SKM-1 (cell line): ENCODE measurements at regions not wholly inside any gene's neighbourhood (a gene's known extent, or its start where the extent isn't known, plus 50 kb on each side); places are given as distances from the start of the nearest gene placed in this dataset.

Experiments
- DNase-seq: peaks from one replicate; lab custom pipeline; 2025; ENCODE audit not compliant: unreplicated experiment; lab: John Stamatoyannopoulos, UW

DNA sequence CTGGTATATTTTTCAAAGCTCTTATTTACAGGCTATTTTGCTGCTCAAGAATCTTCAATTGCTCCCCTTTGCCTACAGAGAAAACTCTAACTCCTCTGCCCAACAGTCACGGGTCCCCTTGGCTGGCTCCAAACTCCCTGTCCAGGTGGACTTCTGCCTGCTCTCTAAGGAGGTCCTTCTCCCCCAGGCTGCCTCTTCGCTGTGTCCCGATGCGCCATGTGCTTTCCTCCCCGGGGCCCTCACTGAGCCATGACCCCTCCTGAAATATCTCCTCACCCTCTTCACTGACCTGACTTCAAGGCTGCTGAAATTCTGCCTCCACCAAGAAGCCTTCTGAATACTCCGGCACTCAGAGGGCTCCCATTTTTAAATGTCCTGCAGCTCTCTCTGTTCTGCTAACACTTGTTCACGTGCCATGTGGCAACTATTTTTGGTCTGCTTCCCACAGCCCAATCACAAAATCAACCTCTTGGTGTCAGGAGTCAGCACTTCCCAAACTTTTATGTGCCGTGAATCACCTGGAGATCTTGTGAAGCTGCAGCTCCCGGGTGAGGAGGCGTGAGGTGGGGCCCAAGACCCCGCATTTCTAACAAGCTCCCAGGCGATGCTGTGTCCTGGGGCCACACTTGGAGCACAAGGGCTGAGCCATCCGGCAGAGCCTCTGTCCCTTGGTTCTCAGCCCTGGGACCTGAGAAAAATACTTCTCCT lies 85.7 kb upstream of the COL13A1 start:
- no peak for DNase-seq

- peak; percentile 7 for DNase-seq
Observed at GRCh38 chr10:69716711-69717560, 84.8 kb upstream of the COL13A1 start.

DNA sequence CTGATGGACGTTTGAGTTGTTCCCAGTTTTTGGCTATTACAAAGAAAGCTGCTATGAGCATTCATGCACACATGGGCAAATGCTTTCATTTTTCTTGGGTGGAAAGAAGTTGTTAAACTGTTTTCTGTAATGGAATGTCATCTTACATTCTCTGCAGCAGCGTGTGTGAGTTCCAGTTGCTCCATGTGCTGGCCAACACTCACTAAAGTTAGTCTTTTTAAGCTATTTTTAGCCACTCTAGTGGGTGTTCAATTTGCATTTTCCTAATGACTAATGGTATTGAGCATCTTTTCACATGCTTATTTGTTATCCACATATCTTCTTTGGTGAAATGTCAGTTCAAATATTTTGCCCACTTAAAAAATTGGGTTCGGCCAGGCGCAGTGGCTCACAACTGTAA lies 82.8 kb upstream of the COL13A1 start:
- DNase-seq: no peak

- DNase-seq: no peak
Observed at GRCh38 chr10:69721690-69722310, 79.9 kb upstream of the COL13A1 start.

GRCh38 chr10:69723653-69724052 lies 78.1 kb upstream of the COL13A1 start:
- no peak for DNase-seq

GRCh38 chr10:69726850-69727249 lies 74.9 kb upstream of the COL13A1 start:
- DNase-seq: no peak

DNA sequence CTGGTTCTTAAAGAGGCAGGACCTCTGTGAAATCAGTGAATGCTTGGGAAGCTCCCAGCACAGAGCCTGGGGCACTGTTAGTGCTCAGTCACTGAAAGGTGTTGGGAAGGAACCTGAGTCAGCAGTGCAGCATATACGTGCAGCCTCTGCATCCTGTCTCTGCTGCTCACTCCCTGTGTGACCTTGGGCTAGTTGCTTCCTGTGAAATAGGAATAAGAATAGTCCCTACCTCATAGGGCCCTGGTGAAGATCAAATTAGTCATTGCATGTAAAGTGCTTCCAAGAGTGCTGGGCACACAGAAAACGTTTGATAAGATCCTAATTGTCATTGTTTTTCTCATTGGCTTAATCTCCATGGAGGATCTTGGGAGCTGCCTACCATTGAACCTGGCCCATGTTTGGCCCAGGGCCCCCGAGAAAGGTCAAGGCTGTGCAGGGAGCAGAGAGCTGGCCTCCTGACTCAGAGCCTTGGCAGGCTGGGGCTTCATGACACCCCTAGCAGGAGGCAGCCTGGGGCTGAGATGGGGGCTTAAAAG lies 73.3 kb upstream of the COL13A1 start:
- DNase-seq: no peak

GRCh38 chr10:69729326-69730048 lies 72.2 kb upstream of the COL13A1 start:
- DNase-seq: no peak

DNA sequence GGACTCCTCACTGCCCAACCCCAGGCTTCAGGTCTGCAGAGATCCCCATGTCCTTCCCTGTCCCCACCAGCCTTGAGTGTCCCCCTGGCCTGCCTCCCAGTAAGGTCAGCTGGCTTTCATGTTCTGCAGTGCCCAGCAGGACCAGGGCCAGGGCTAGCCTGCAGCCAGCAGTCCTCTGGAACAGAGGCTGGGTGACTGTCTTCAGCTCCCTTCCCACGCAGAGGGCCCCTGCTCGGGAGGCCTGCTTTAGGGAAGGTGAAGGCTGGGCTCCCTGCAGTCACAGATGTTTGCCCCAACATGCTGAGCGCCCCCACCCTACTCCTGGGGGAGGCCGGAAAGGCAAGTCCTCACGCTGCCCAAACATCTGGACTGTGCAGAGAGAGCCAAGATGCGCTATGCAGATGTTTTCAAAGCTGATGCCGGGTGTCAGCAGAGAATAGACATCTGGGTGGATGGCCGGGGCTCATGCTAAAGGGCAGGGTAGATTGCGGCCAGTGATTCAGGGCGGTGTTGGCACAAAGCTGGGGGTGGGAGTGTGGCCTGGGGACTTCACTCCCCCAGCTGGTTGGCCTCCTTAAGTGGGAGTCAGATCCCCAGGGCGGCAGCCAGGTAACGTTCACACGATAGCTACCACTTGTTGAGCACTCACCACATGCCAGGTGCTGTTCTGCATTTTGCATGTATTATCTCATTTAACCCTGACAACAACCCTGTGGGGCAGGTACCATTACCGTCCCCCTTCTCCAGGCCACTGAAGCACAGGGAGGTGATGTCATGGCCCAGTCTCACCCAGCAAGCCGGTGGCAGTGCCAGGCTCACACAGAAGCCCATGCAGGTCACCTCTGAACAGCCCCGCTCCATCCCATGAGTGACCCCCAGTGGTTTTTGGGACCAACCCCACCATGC lies 71.2 kb upstream of the COL13A1 start:
- DNase-seq: no peak

- DNase-seq: no peak
Observed at GRCh38 chr10:69731184-69731583, 70.5 kb upstream of the COL13A1 start.

GRCh38 chr10:69731698-69732097 lies 70.0 kb upstream of the COL13A1 start:
- DNase-seq: no peak

GRCh38 chr10:69732147-69732825 lies 69.4 kb upstream of the COL13A1 start:
- no peak for DNase-seq

DNA sequence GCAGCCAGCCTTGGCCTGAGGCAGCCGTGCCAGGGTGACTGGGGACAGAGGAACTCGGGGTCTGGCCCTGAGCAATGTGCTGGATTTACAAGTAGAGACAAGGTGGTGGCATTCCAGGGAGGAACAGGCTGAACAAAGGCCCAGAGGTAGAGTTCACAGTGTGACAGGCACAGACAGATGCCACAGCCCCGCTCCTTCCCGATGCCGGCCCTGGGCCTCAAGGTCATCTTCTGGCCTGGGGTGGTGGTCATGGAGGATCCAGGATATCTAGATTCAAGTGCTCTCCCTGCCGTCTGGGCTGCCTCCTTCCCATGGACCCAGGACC lies 68.9 kb upstream of the COL13A1 start:
- no peak for DNase-seq

DNA sequence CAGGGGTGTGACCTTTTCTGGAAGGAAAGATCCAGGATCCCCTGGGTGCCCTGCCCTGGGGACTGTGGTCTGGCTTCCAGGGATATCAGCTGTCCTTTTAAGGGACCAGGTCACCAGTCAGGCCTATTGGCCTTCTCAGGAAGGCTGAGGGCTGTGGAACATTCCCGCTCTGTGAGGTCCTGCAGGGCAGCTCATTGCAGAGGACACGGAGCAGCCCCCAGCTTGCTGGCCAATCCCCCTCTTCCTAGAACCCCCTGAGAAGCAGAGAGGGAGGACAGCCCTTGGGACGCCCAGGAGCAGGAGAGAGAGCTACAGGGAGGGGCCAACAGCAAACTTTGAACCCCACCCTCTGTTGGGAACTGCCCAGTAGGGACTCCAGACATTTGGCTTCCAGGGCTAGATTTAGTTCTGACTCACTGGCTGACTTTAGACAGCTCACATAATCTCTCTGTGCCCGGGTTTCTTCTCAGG lies 67.9 kb upstream of the COL13A1 start:
- no peak for DNase-seq

GRCh38 chr10:69734416-69734796 lies 67.3 kb upstream of the COL13A1 start:
- DNase-seq: no peak

GRCh38 chr10:69734797-69735468 lies 66.8 kb upstream of the COL13A1 start:
- no peak for DNase-seq

- no peak for DNase-seq
Observed at GRCh38 chr10:69736886-69737641, 64.6 kb upstream of the COL13A1 start.

DNA sequence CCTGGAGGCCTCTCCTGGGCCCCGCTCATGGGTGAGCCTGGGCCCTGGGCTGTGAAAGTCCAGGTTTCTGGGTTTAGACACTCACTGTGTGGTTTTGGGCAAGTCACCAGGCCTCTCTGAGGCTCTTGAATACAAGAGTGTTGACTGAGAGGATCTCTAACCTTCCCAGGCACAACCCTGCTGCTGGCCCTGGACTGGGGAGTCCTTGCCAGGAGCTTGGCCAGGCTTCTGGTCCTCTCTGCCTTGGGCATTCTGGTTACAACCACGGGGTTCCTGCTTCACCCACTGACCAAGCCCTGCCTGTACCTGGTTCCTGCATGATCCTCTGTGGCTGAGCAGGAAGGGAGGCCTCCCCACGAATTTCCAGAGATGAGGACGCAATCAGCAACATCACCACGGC lies 63.6 kb upstream of the COL13A1 start:
- no peak for DNase-seq
